ENCODE measurements at regions not wholly inside any gene's neighbourhood (a gene's known extent, or its start where the extent isn't known, plus 50 kb on each side); places are given as distances from the start of the nearest gene placed in this dataset.
"Not testable (repeated sequence)": the region's sequence is repeated elsewhere in the genome, so short reads cannot be mapped to it uniquely, and the experiment has no call there.

GRCh38 chr7:116382375-116382774 is 117.2 kb upstream of the CAV2 start:
- DNase-seq, result no peak

- DNase-seq, result no peak
These were observed 114.5 kb upstream of the CAV2 start for GRCh38 chr7:116384936-116385635.

GRCh38 chr7:116386674-116387073 is 112.9 kb upstream of the CAV2 start:
- DNase-seq, result no peak

GRCh38 chr7:116390363-116390762 is 109.2 kb upstream of the CAV2 start:
- no peak for DNase-seq

GRCh38 chr7:116392806-116393205 is 106.7 kb upstream of the CAV2 start:
- DNase-seq, result no peak

- DNase-seq, result peak in 1 of 2 donors; percentile 9
These were observed 105.9 kb upstream of the CAV2 start for GRCh38 chr7:116393654-116394053.

- no peak for DNase-seq
These were observed 105.4 kb upstream of the CAV2 start for GRCh38 chr7:116394106-116394505.

GRCh38 chr7:116395141-116395791 is 104.3 kb upstream of the CAV2 start:
- no peak for DNase-seq

GRCh38 chr7:116398672-116399071 is 100.9 kb upstream of the CAV2 start:
- no peak for DNase-seq

- no peak for DNase-seq
These were observed 99.7 kb upstream of the CAV2 start for GRCh38 chr7:116399819-116400218.

- DNase-seq, result no peak
These were observed 99.0 kb upstream of the CAV2 start for GRCh38 chr7:116400522-116400921.

GRCh38 chr7:116401711-116402110 is 97.8 kb upstream of the CAV2 start:
- no peak for DNase-seq

- no peak for DNase-seq
These were observed 96.3 kb upstream of the CAV2 start for GRCh38 chr7:116403265-116403664.

GRCh38 chr7:116404389-116404788 is 95.1 kb upstream of the CAV2 start:
- no peak for DNase-seq

- DNase-seq, result no peak
These were observed 93.7 kb upstream of the CAV2 start for GRCh38 chr7:116405810-116406209.

GRCh38 chr7:116407165-116407564 is 92.4 kb upstream of the CAV2 start:
- DNase-seq, result no peak

GRCh38 chr7:116408166-116408565 is 91.4 kb upstream of the CAV2 start:
- no peak for DNase-seq

- not testable (repeated sequence) for DNase-seq
These were observed 90.6 kb upstream of the CAV2 start for GRCh38 chr7:116408831-116409453.

- DNase-seq, result not testable (repeated sequence)
These were observed 88.8 kb upstream of the CAV2 start for GRCh38 chr7:116410694-116411093.

GRCh38 chr7:116417593-116418345 is 81.8 kb upstream of the CAV2 start:
- no peak for DNase-seq

GRCh38 chr7:116418524-116418923 is 81.0 kb upstream of the CAV2 start:
- DNase-seq, result no peak

GRCh38 chr7:116420003-116420402 is 79.5 kb upstream of the CAV2 start:
- no peak for DNase-seq

- DNase-seq, result no peak
These were observed 78.2 kb upstream of the CAV2 start for GRCh38 chr7:116421298-116421697.

GRCh38 chr7:116422683-116423082 is 76.9 kb upstream of the CAV2 start:
- DNase-seq, result no peak
